HG03159 (cell line): ENCODE measurements at regions not wholly inside any gene's neighbourhood (a gene's known extent, or its start where the extent isn't known, plus 50 kb on each side); places are given as distances from the start of the nearest gene placed in this dataset.

Source experiments
- ATAC-seq: cut with Tn5 transposase; IDR thresholded peaks from one replicate; pipeline ENCODE4 v1.9.1; 2021; ENCODE audit warnings: mild to moderate bottlenecking, moderate library complexity; ENCODE audit not compliant: unreplicated experiment

GRCh38 chr13:85498774-85499173 lies 300.4 kb downstream of the SLITRK6 start:
- ATAC-seq, result no peak

- ATAC-seq, result no peak
Observed at GRCh38 chr13:85497652-85498051, 301.6 kb downstream of the SLITRK6 start.

GRCh38 chr13:85492283-85492682 lies 306.9 kb downstream of the SLITRK6 start:
- ATAC-seq, result no peak

- no peak for ATAC-seq
Observed at GRCh38 chr13:85486663-85487062, 312.6 kb downstream of the SLITRK6 start.

GRCh38 chr13:85473144-85473543 lies 326.1 kb downstream of the SLITRK6 start:
- ATAC-seq, result no peak

- ATAC-seq, result no peak
Observed at GRCh38 chr13:85469320-85469719, 329.9 kb downstream of the SLITRK6 start.

- no peak for ATAC-seq
Observed at GRCh38 chr13:85462792-85463425, 336.3 kb downstream of the SLITRK6 start.

- no peak for ATAC-seq
Observed at GRCh38 chr13:85461621-85462020, 337.6 kb downstream of the SLITRK6 start.

- no peak for ATAC-seq
Observed at GRCh38 chr13:85445534-85445933, 353.7 kb downstream of the SLITRK6 start.

GRCh38 chr13:85441975-85442374 lies 357.2 kb downstream of the SLITRK6 start:
- ATAC-seq, result no peak

- ATAC-seq, result no peak
Observed at GRCh38 chr13:85441364-85441763, 357.9 kb downstream of the SLITRK6 start.

GRCh38 chr13:85436029-85436428 lies 363.2 kb downstream of the SLITRK6 start:
- ATAC-seq, result no peak

GRCh38 chr13:85434927-85435326 lies 364.3 kb downstream of the SLITRK6 start:
- ATAC-seq, result no peak

- no peak for ATAC-seq
Observed at GRCh38 chr13:85432881-85433280, 366.3 kb downstream of the SLITRK6 start.

- no peak for ATAC-seq
Observed at GRCh38 chr13:85431720-85432119, 367.5 kb downstream of the SLITRK6 start.

GRCh38 chr13:85430216-85430794 lies 368.9 kb downstream of the SLITRK6 start:
- ATAC-seq, result no peak

- no peak for ATAC-seq
Observed at GRCh38 chr13:85427416-85427815, 371.8 kb downstream of the SLITRK6 start.

GRCh38 chr13:85420136-85420535 lies 379.1 kb downstream of the SLITRK6 start:
- ATAC-seq, result no peak

- ATAC-seq, result no peak
Observed at GRCh38 chr13:85419611-85420010, 379.6 kb downstream of the SLITRK6 start.

GRCh38 chr13:85417807-85418206 lies 381.4 kb downstream of the SLITRK6 start:
- no peak for ATAC-seq

- ATAC-seq, result no peak
Observed at GRCh38 chr13:85413664-85414063, 385.6 kb downstream of the SLITRK6 start.

GRCh38 chr13:85412448-85412847 lies 386.8 kb downstream of the SLITRK6 start:
- no peak for ATAC-seq

- ATAC-seq, result no peak
Observed at GRCh38 chr13:85411591-85411990, 387.6 kb downstream of the SLITRK6 start.
